HL-60/S4 treated with phorbol 12-myristate 13-acetate at 8.2 ng/mL for 4 days and 3 days (cell line): ENCODE measurements at regions not wholly inside any gene's neighbourhood (a gene's known extent, or its start where the extent isn't known, plus 50 kb on each side); places are given as distances from the start of the nearest gene placed in this dataset.
"Not testable (repeated sequence)": the region's sequence is repeated elsewhere in the genome, so short reads cannot be mapped to it uniquely, and the experiment has no call there.

Source experiments
- in situ Hi-C: fragments of 300-500 bp; cut with MboI; formaldehyde crosslinking; loops from 2 replicates; pipeline ENCODE4 v1.15.0; 2022; ENCODE audit warnings: low sequenced_read_pairs

- in situ Hi-C loops = not testable (repeated sequence)
Observed at GRCh38 chr6:170087421-170087780, 203.5 kb downstream of the DLL1 start.

- in situ Hi-C loops = no loop called here
Observed at GRCh38 chr6:170086639-170087420, 204.0 kb downstream of the DLL1 start.

GRCh38 chr6:170085475-170086401 is 205.1 kb downstream of the DLL1 start:
- in situ Hi-C loops = no loop called here

- in situ Hi-C loops = no loop called here
Observed at GRCh38 chr6:170084166-170084730, 206.6 kb downstream of the DLL1 start.

GRCh38 chr6:170083236-170084051 is 207.4 kb downstream of the DLL1 start:
- in situ Hi-C loops = no loop called here

GRCh38 chr6:170082531-170083187 is 208.2 kb downstream of the DLL1 start:
- in situ Hi-C loops = no loop called here

- in situ Hi-C loops = no loop called here
Observed at GRCh38 chr6:170082067-170082466, 208.8 kb downstream of the DLL1 start.

GRCh38 chr6:170081556-170081955 is 209.3 kb downstream of the DLL1 start:
- in situ Hi-C loops = no loop called here

GRCh38 chr6:170080828-170081371 is 210.0 kb downstream of the DLL1 start:
- in situ Hi-C loops = no loop called here

- in situ Hi-C loops = no loop called here
Observed at GRCh38 chr6:170080169-170080827, 210.6 kb downstream of the DLL1 start.

GRCh38 chr6:170076466-170077165 is 214.3 kb downstream of the DLL1 start:
- in situ Hi-C loops = no loop called here

- in situ Hi-C loops = no loop called here
Observed at GRCh38 chr6:170075659-170076223, 215.1 kb downstream of the DLL1 start.

- in situ Hi-C loops = no loop called here
Observed at GRCh38 chr6:170074907-170075306, 216.0 kb downstream of the DLL1 start.

GRCh38 chr6:170074435-170074834 is 216.4 kb downstream of the DLL1 start:
- in situ Hi-C loops = no loop called here

- in situ Hi-C loops = no loop called here
Observed at GRCh38 chr6:170073846-170074245, 217.0 kb downstream of the DLL1 start.

GRCh38 chr6:170072246-170072645 is 218.6 kb downstream of the DLL1 start:
- in situ Hi-C loops = no loop called here

GRCh38 chr6:170069611-170070010 is 221.3 kb downstream of the DLL1 start:
- in situ Hi-C loops = no loop called here

GRCh38 chr6:170068496-170068895 is 222.4 kb downstream of the DLL1 start:
- in situ Hi-C loops = no loop called here
